GM23338 (cell line): ENCODE measurements at regions not wholly inside any gene's neighbourhood (a gene's known extent, or its start where the extent isn't known, plus 50 kb on each side); places are given as distances from the start of the nearest gene placed in this dataset.

Experiments
- ATAC-seq: fragments of 200-7000 bp; cut with Tn5 transposase; 3 replicates; pipeline ENCODE4 v1.9.1; 2020
- DNase-seq: peaks from one replicate; pipeline ENCODE4 v3.0.0-alpha.2; 2015; ENCODE audit warnings: low spot score
- H2AFZ ChIP-seq: fragments of 200-600 bp; sonication (generic); 2 replicates; pipeline ENCODE4 v1.8.0; 2016; ENCODE audit warnings: antibody characterized with exemption, mild to moderate bottlenecking, moderate library complexity
- H3F3A ChIP-seq: fragments of 200-600 bp; sonication (generic); replicated peaks from 2 replicates; pipeline ENCODE4 v1.8.0; 2017; ENCODE audit warnings: antibody characterized with exemption, mixed run types, low read depth
- H3K27ac ChIP-seq: fragments of 200-600 bp; sonication (generic); 2 replicates; pipeline ENCODE4 v1.6.1; 2016; ENCODE audit warnings: low read depth
- H3K27me3 ChIP-seq: fragments of 200-600 bp; sonication (generic); 2 replicates; pipeline ENCODE4 v1.8.0; 2016; ENCODE audit warnings: mild to moderate bottlenecking, mixed run types, moderate library complexity; ENCODE audit not compliant: insufficient read depth
- H3K36me3 ChIP-seq: fragments of 200-600 bp; sonication (generic); 2 replicates; pipeline ENCODE4 v1.8.0; 2016; ENCODE audit warnings: mild to moderate bottlenecking; ENCODE audit not compliant: insufficient read depth
- H3K4me1 ChIP-seq: fragments of 200-600 bp; sonication (generic); 2 replicates; pipeline ENCODE4 v1.8.0; 2016; ENCODE audit warnings: mild to moderate bottlenecking, moderate library complexity; ENCODE audit not compliant: insufficient read depth
- H3K4me2 ChIP-seq: fragments of 200-600 bp; sonication (generic); 2 replicates; pipeline ENCODE4 v1.7.1; 2017; ENCODE audit warnings: mixed run types
- H3K4me3 ChIP-seq: fragments of 200-600 bp; sonication (generic); 2 replicates; pipeline ENCODE4 v1.6.1; 2016; ENCODE audit warnings: mixed run types
- H3K79me2 ChIP-seq: fragments of 200-600 bp; sonication (generic); replicated peaks from 2 replicates; pipeline ENCODE4 v1.8.0; 2017; ENCODE audit warnings: mild to moderate bottlenecking; ENCODE audit not compliant: insufficient read depth
- H3K9me2 ChIP-seq: fragments of 200-600 bp; sonication (generic); 2 replicates; pipeline ENCODE4 v1.8.0; 2017; ENCODE audit not compliant: insufficient read depth
- H4K20me1 ChIP-seq: fragments of 200-600 bp; sonication (generic); replicated peaks from 2 replicates; pipeline ENCODE4 v1.8.0; 2017; ENCODE audit warnings: mild to moderate bottlenecking; ENCODE audit not compliant: insufficient read depth
- H3K27ac Mint-ChIP-seq: 2 replicates; pipeline ENCODE4 v1.8.0; 2020; ENCODE audit warnings: inconsistent platforms, mild to moderate bottlenecking, moderate library complexity, mixed read lengths
- H3K27me3 Mint-ChIP-seq: 3 replicates; pipeline ENCODE4 v1.8.0; 2022; ENCODE audit warnings: low read depth, mild to moderate bottlenecking, moderate library complexity, mixed read lengths, inconsistent platforms; ENCODE audit not compliant: insufficient read depth, poor library complexity
- H3K36me3 Mint-ChIP-seq: 3 replicates; pipeline ENCODE4 v1.8.0; 2021; ENCODE audit warnings: low read depth, mild to moderate bottlenecking, inconsistent platforms, moderate library complexity, mixed read lengths
- H3K4me1 Mint-ChIP-seq: 3 replicates; pipeline ENCODE4 v1.8.0; 2020; ENCODE audit warnings: mild to moderate bottlenecking, inconsistent platforms, mixed read lengths
- H3K4me3 Mint-ChIP-seq: 3 replicates; pipeline ENCODE4 v1.8.0; 2021; ENCODE audit warnings: moderate library complexity, mild to moderate bottlenecking, inconsistent platforms, mixed read lengths
- H3K9me3 Mint-ChIP-seq: 3 replicates; pipeline ENCODE4 v1.8.0; 2020; ENCODE audit warnings: moderate library complexity, mild to moderate bottlenecking, inconsistent platforms, mixed read lengths
- CREB1 ChIP-seq: fragments of 250-450 bp; sonication (Bioruptor Pico); IDR thresholded peaks from 2 replicates; pipeline ENCODE4 v1.5.0; 2020; ENCODE audit warnings: low read depth, mild to moderate bottlenecking, moderate library complexity
- CTCF ChIP-seq, 2 experiments: fragments of 200-600 bp in 1 of 2; sonication (generic) in 1 of 2; conservative IDR thresholded peaks; 2 replicates each; pipeline versions ENCODE4 v1.5.1 to v1.6.1; 2016 to 2017; ENCODE audit warnings: antibody characterized with exemption in 2 of 2, low read depth in 2 of 2, mild to moderate bottlenecking in 2 of 2, moderate library complexity in 1 of 2
- ETS1 ChIP-seq: IDR thresholded peaks from 2 replicates; pipeline ENCODE4 v1.6.1; 2016; ENCODE audit warnings: antibody characterized with exemption
- EZH2 ChIP-seq: fragments of 200-600 bp; sonication (generic); IDR thresholded peaks from one replicate; pipeline ENCODE4 v1.8.0; 2017; ENCODE audit warnings: antibody characterized with exemption, mild to moderate bottlenecking, low read depth; ENCODE audit not compliant: unreplicated experiment
- EZH2phosphoT487 ChIP-seq: fragments of 200-600 bp; sonication (generic); IDR thresholded peaks from one replicate; pipeline ENCODE4 v1.8.1; 2018; ENCODE audit warnings: antibody characterized with exemption; ENCODE audit not compliant: unreplicated experiment
- JUNB ChIP-seq: IDR thresholded peaks from one replicate; pipeline ENCODE4 v1.6.1; 2016; ENCODE audit warnings: antibody characterized with exemption; ENCODE audit not compliant: unreplicated experiment
- NANOG ChIP-seq: IDR thresholded peaks from 2 replicates; pipeline ENCODE4 v1.6.1; 2016; ENCODE audit warnings: antibody characterized with exemption, borderline replicate concordance
- POLR2AphosphoS5 ChIP-seq: IDR thresholded peaks from 2 replicates; pipeline ENCODE4 v1.6.1; 2016; ENCODE audit warnings: antibody characterized with exemption, low read depth
- REST ChIP-seq: IDR thresholded peaks from one replicate; pipeline ENCODE4 v1.6.1; 2018; ENCODE audit warnings: antibody characterized with exemption; ENCODE audit not compliant: unreplicated experiment
- ZNF114 ChIP-seq: fragments of 250-450 bp; sonication (Bioruptor Pico); IDR thresholded peaks from 2 replicates; pipeline ENCODE4 v1.5.0; 2020; ENCODE audit warnings: mild to moderate bottlenecking, moderate library complexity

GRCh38 chr11:27196203-27196897 lies 155.7 kb downstream of the BBOX1 start:
- Histone ChIP-seq H3K4me1 (no peaks in the 10 kb centered on the region), H3K27me3 (no peaks in the 10 kb centered on the region), H3K36me3 (no peaks in the 10 kb centered on the region), H4K20me1 (no peaks in the 10 kb centered on the region), H3K4me3 (no peak overlapping the region), H3F3A (no peaks in the 10 kb centered on the region), H3K79me2 (no peaks in the 10 kb centered on the region), H3K9me2 (no peaks in the 10 kb centered on the region), H2AFZ (no peak overlapping the region), H3K27ac (no peak overlapping the region), H3K4me2 (no peak overlapping the region)
- TF ChIP-seq CTCF (conservative IDR thresholded peaks at IDR 0.05; ENCODE audit: low read depth in 2 of 2) (no peak), NANOG (no peak)
- DNase-seq (no peak), ATAC-seq (no peak)
- Mint-ChIP-seq H3K27me3 (no peaks in the 10 kb centered on the region), H3K4me1 (peaks cover 2% of the 10 kb centered on the region; the same call in 1 of the 3 replicates), H3K27ac (no peak overlapping the region), H3K36me3 (no peaks in the 10 kb centered on the region), H3K9me3 (no peaks in the 10 kb centered on the region), H3K4me3 (no peak overlapping the region)

GRCh38 chr11:27195837-27196202 lies 155.2 kb downstream of the BBOX1 start:
- no peak overlapping the region for H3K27ac ChIP-seq
- no peaks in the 10 kb centered on the region for H3K36me3 ChIP-seq
- H3K36me3 Mint-ChIP-seq = no peaks in the 10 kb centered on the region
- TF ChIP-seq CREB1 (CRISPR knock-in tag) = no peak
- TF ChIP-seq EZH2 = no peak
- TF ChIP-seq EZH2phosphoT487 = no peak
- TF ChIP-seq ETS1 = no peak
- no peak for TF ChIP-seq POLR2AphosphoS5
- TF ChIP-seq NANOG = no peak
- TF ChIP-seq JUNB = no peak
- no peak for TF ChIP-seq ZNF114 (CRISPR knock-in tag)
- TF ChIP-seq CTCF (conservative IDR thresholded peaks at IDR 0.05; ENCODE audit: low read depth in 2 of 2) = no peak
- TF ChIP-seq REST = no peak
- H3K4me1 Mint-ChIP-seq = no peaks in the 10 kb centered on the region
- no peak overlapping the region for H3K4me3 Mint-ChIP-seq
- no peaks in the 10 kb centered on the region for H3F3A ChIP-seq
- H2AFZ ChIP-seq = no peak overlapping the region
- no peaks in the 10 kb centered on the region for H3K27me3 Mint-ChIP-seq
- no peak for DNase-seq
- no peak overlapping the region for H3K4me2 ChIP-seq
- no peaks in the 10 kb centered on the region for H3K9me3 Mint-ChIP-seq
- H3K4me1 ChIP-seq = no peaks in the 10 kb centered on the region
- no peaks in the 10 kb centered on the region for H3K9me2 ChIP-seq
- H3K4me3 ChIP-seq = no peak overlapping the region
- H3K27me3 ChIP-seq = no peaks in the 10 kb centered on the region
- no peaks in the 10 kb centered on the region for H3K79me2 ChIP-seq
- H4K20me1 ChIP-seq = no peaks in the 10 kb centered on the region
- ATAC-seq = no peak
- no peak overlapping the region for H3K27ac Mint-ChIP-seq
